ENCODE measurements at regions not wholly inside any gene's neighbourhood (a gene's known extent, or its start where the extent isn't known, plus 50 kb on each side); places are given as distances from the start of the nearest gene placed in this dataset.

DNA sequence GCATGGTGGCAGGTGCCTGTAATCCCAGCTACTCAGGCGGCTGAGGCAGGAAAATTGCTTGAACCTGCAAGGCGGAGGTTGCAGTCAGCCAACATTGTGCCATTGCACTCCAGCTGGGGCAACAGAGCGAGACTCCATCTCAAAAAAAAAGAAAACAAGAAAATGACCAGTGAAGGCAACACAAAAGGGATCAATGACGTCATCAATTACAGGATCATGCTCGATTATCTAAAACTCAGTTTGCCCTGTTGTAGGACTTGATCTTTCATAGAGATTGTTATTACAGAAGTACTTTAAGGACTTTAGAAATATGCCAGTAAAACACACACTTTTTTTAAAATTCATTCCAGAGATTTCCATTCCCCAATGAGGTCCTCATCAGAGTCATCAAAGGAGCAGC lies 147.8 kb downstream of the ETS2 start:
- no peak for TF ChIP-seq CTCF (IDR thresholded peaks at IDR 0.05)
- Mint-ChIP-seq H3K27me3 (ENCODE audit: unreplicated experiment) (peaks cover 4% of the 10 kb centered on the region), H3K27ac (ENCODE audit: unreplicated experiment) (no peak overlapping the region), H3K4me1 (ENCODE audit: unreplicated experiment) (peaks cover 45% of the 10 kb centered on the region), H3K36me3 (ENCODE audit: unreplicated experiment) (no peaks in the 10 kb centered on the region), H3K9me3 (ENCODE audit: unreplicated experiment) (no peaks in the 10 kb centered on the region), H3K4me3 (ENCODE audit: unreplicated experiment) (no peak overlapping the region)
- no peak for DNase-seq (ENCODE audit: extremely low spot score, unreplicated experiment)

- Mint-ChIP-seq H3K27me3 (ENCODE audit: unreplicated experiment) (peaks cover 4% of the 10 kb centered on the region), H3K9me3 (ENCODE audit: unreplicated experiment) (no peaks in the 10 kb centered on the region), H3K4me3 (ENCODE audit: unreplicated experiment) (no peak overlapping the region), H3K27ac (ENCODE audit: unreplicated experiment) (no peak overlapping the region), H3K4me1 (ENCODE audit: unreplicated experiment) (peaks cover 48% of the 10 kb centered on the region), H3K36me3 (ENCODE audit: unreplicated experiment) (no peaks in the 10 kb centered on the region)
- no peak for TF ChIP-seq CTCF (IDR thresholded peaks at IDR 0.05)
- DNase-seq (ENCODE audit: extremely low spot score, unreplicated experiment), result no peak
These were observed 147.2 kb downstream of the ETS2 start for GRCh38 chr21:38952890-38953289.

GRCh38 chr21:38951095-38951730 lies 145.5 kb downstream of the ETS2 start:
- H3K4me1 Mint-ChIP-seq (ENCODE audit: unreplicated experiment), result peaks cover 47% of the 10 kb centered on the region
- TF ChIP-seq CTCF (IDR thresholded peaks at IDR 0.05), result no peak
- peak overlapping the region; percentile 41 for H3K27ac Mint-ChIP-seq (ENCODE audit: unreplicated experiment)
- no peaks in the 10 kb centered on the region for H3K36me3 Mint-ChIP-seq (ENCODE audit: unreplicated experiment)
- H3K27me3 Mint-ChIP-seq (ENCODE audit: unreplicated experiment), result peaks cover 4% of the 10 kb centered on the region
- H3K4me3 Mint-ChIP-seq (ENCODE audit: unreplicated experiment), result no peak overlapping the region
- no peaks in the 10 kb centered on the region for H3K9me3 Mint-ChIP-seq (ENCODE audit: unreplicated experiment)
- no peak for DNase-seq (ENCODE audit: extremely low spot score, unreplicated experiment)

GRCh38 chr21:38950435-38951094 lies 144.8 kb downstream of the ETS2 start:
- no peak for TF ChIP-seq CTCF (IDR thresholded peaks at IDR 0.05)
- H3K36me3 Mint-ChIP-seq (ENCODE audit: unreplicated experiment), result no peaks in the 10 kb centered on the region
- peaks cover 54% of the 10 kb centered on the region for H3K4me1 Mint-ChIP-seq (ENCODE audit: unreplicated experiment)
- H3K27ac Mint-ChIP-seq (ENCODE audit: unreplicated experiment), result peak overlapping the region; percentile 46
- no peak for DNase-seq (ENCODE audit: extremely low spot score, unreplicated experiment)
- H3K9me3 Mint-ChIP-seq (ENCODE audit: unreplicated experiment), result no peaks in the 10 kb centered on the region
- no peak overlapping the region for H3K4me3 Mint-ChIP-seq (ENCODE audit: unreplicated experiment)
- peaks cover 4% of the 10 kb centered on the region for H3K27me3 Mint-ChIP-seq (ENCODE audit: unreplicated experiment)

DNA sequence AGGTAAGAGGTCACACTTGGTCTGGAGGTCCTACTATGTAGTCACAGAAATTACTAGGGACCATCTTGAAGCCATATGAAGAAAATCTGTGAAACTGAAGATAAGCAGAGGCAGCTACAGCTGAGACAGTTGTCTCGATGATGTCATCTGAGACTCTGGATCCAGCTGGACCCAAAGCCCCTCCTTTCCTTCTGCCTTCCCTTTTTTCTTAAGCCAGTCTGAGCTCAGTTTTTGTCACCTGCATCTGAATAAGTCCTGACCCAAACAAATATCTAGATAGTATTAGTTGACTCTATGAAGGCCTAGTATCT lies 143.3 kb downstream of the ETS2 start:
- Mint-ChIP-seq H3K4me3 (ENCODE audit: unreplicated experiment) (no peak overlapping the region), H3K36me3 (ENCODE audit: unreplicated experiment) (no peaks in the 10 kb centered on the region), H3K9me3 (ENCODE audit: unreplicated experiment) (no peaks in the 10 kb centered on the region), H3K4me1 (ENCODE audit: unreplicated experiment) (peaks cover 62% of the 10 kb centered on the region), H3K27ac (ENCODE audit: unreplicated experiment) (no peak overlapping the region), H3K27me3 (ENCODE audit: unreplicated experiment) (peaks cover 2% of the 10 kb centered on the region)
- TF ChIP-seq CTCF (IDR thresholded peaks at IDR 0.05), result no peak
- DNase-seq (ENCODE audit: extremely low spot score, unreplicated experiment), result no peak

Data from osteocyte (in vitro differentiated cells).